H9 (cell line): ENCODE measurements at regions not wholly inside any gene's neighbourhood (a gene's known extent, or its start where the extent isn't known, plus 50 kb on each side); places are given as distances from the start of the nearest gene placed in this dataset.

ENCODE experiments used
- DNase-seq: peaks from one replicate; pipeline ENCODE4 v3.0.0-alpha.2; 2017
- H2AFZ ChIP-seq: one replicate; pipeline ENCODE4 v1.6.1; 2013; ENCODE audit warnings: mild to moderate bottlenecking, low read length, control low read depth, moderate library complexity
- H2AK5ac ChIP-seq: 2 replicates; pipeline ENCODE4 v1.6.1; 2013; ENCODE audit warnings: low read length, control low read depth, mixed read lengths; ENCODE audit not compliant: insufficient read length
- H2BK120ac ChIP-seq: one replicate; pipeline ENCODE4 v1.6.1; 2013; ENCODE audit warnings: low read depth, mild to moderate bottlenecking, low read length, control low read depth, inconsistent platforms; ENCODE audit not compliant: poor library complexity, severe bottlenecking
- H2BK12ac ChIP-seq: 2 replicates; pipeline ENCODE4 v1.6.1; 2013; ENCODE audit warnings: low read length, control low read depth, mixed read lengths, low read depth; ENCODE audit not compliant: insufficient read length
- H2BK15ac ChIP-seq: 2 replicates; pipeline ENCODE4 v1.6.1; 2013; ENCODE audit warnings: low read depth, low read length, control low read depth
- H2BK20ac ChIP-seq: one replicate; pipeline ENCODE4 v1.6.1; 2013; ENCODE audit warnings: low read depth, mild to moderate bottlenecking, low read length, control low read depth, inconsistent platforms; ENCODE audit not compliant: poor library complexity, severe bottlenecking
- H2BK5ac ChIP-seq: 2 replicates; pipeline ENCODE4 v1.6.1; 2013; ENCODE audit warnings: low read length, control low read depth, mixed read lengths; ENCODE audit not compliant: insufficient read length
- H3K14ac ChIP-seq: 2 replicates; pipeline ENCODE4 v1.6.1; 2013; ENCODE audit warnings: low read length, control low read depth; ENCODE audit not compliant: insufficient read depth
- H3K18ac ChIP-seq: 2 replicates; pipeline ENCODE4 v1.6.1; 2013; ENCODE audit warnings: low read depth, mild to moderate bottlenecking, mixed read lengths, low read length, control low read depth; ENCODE audit not compliant: insufficient read length
- H3K23ac ChIP-seq: 2 replicates; pipeline ENCODE4 v1.6.1; 2013; ENCODE audit warnings: low read length, control low read depth, mixed read lengths, low read depth; ENCODE audit not compliant: insufficient read length
- H3K23me2 ChIP-seq: 2 replicates; pipeline ENCODE4 v1.6.1; 2013; ENCODE audit warnings: low read depth, mild to moderate bottlenecking, mixed read lengths, low read length, control low read depth; ENCODE audit not compliant: insufficient read length, poor library complexity, severe bottlenecking
- H3K27ac ChIP-seq: 2 replicates; pipeline ENCODE4 v1.5.1; 2013; ENCODE audit warnings: low read length, control low read depth, mixed read lengths, low read depth; ENCODE audit not compliant: insufficient read length
- H3K27me3 ChIP-seq: 2 replicates; pipeline ENCODE4 v1.6.1; 2013; ENCODE audit warnings: low read length, control low read depth, inconsistent platforms; ENCODE audit not compliant: insufficient read depth
- H3K4ac ChIP-seq: 2 replicates; pipeline ENCODE4 v1.6.1; 2013; ENCODE audit warnings: low read depth, mild to moderate bottlenecking, control low read depth, inconsistent platforms, low read length, moderate library complexity
- H3K4me1 ChIP-seq: 2 replicates; pipeline ENCODE4 v1.6.1; 2013; ENCODE audit warnings: low read length, control low read depth, inconsistent platforms; ENCODE audit not compliant: insufficient read depth
- H3K4me2 ChIP-seq: 2 replicates; pipeline ENCODE4 v1.6.1; 2013; ENCODE audit warnings: low read length, control low read depth, mixed read lengths; ENCODE audit not compliant: insufficient read length, insufficient read depth
- H3K56ac ChIP-seq: 2 replicates; pipeline ENCODE4 v1.6.1; 2013; ENCODE audit warnings: low read depth, mild to moderate bottlenecking, mixed read lengths, low read length, control low read depth; ENCODE audit not compliant: insufficient read length
- H3K79me1 ChIP-seq: 2 replicates; pipeline ENCODE4 v1.6.1; 2013; ENCODE audit warnings: low read depth, mild to moderate bottlenecking, moderate library complexity, low read length, control low read depth, inconsistent platforms; ENCODE audit not compliant: insufficient read depth, poor library complexity, severe bottlenecking
- H3K79me2 ChIP-seq: 2 replicates; pipeline ENCODE4 v1.6.1; 2013; ENCODE audit warnings: low read length, control low read depth, inconsistent platforms; ENCODE audit not compliant: insufficient read depth
- H3K9ac ChIP-seq: 2 replicates; pipeline ENCODE4 v1.6.1; 2013; ENCODE audit warnings: low read length, control low read depth, mixed read lengths; ENCODE audit not compliant: insufficient read length; ENCODE audit errors: extremely low read depth
- H3K9me3 ChIP-seq: one replicate; pipeline ENCODE4 v1.6.1; 2013; ENCODE audit warnings: low read depth, low read length, inconsistent platforms; ENCODE audit not compliant: control insufficient read depth
- H3T11ph ChIP-seq: one replicate; pipeline ENCODE4 v1.6.1; 2013; ENCODE audit warnings: mild to moderate bottlenecking, low read length, control low read depth, inconsistent platforms
- H4K20me1 ChIP-seq: one replicate; pipeline ENCODE4 v1.6.1; 2013; ENCODE audit not compliant: control insufficient read depth, insufficient read length, insufficient read depth
- H4K5ac ChIP-seq: 2 replicates; pipeline ENCODE4 v1.6.1; 2013; ENCODE audit warnings: low read depth, mild to moderate bottlenecking, mixed read lengths, low read length, control low read depth; ENCODE audit not compliant: insufficient read length
- H4K8ac ChIP-seq: replicated peaks from 2 replicates; pipeline ENCODE4 v1.6.1; 2013; ENCODE audit warnings: low read length, control low read depth, mixed read lengths, low read depth; ENCODE audit not compliant: insufficient read length
- H4K91ac ChIP-seq: 2 replicates; pipeline ENCODE4 v1.6.1; 2013; ENCODE audit warnings: low read depth, mild to moderate bottlenecking, moderate library complexity, mixed read lengths, low read length, control low read depth; ENCODE audit not compliant: insufficient read length
- H3K27ac Mint-ChIP-seq, 3 experiments: 2 replicates in 2 of 3; 3 replicates in 1 of 3; pipeline ENCODE4 v1.8.0; 2020 to 2021; ENCODE audit warnings: mixed read lengths in 3 of 3, mild to moderate bottlenecking in 1 of 3, moderate library complexity in 1 of 3
- H3K27me3 Mint-ChIP-seq: 2 replicates; pipeline ENCODE4 v1.8.0; 2021; ENCODE audit warnings: low read depth, mild to moderate bottlenecking, moderate library complexity, mixed read lengths
- H3K36me3 Mint-ChIP-seq, 3 experiments: 2 replicates in 2 of 3; 3 replicates in 1 of 3; pipeline ENCODE4 v1.8.0; 2020 to 2021; ENCODE audit warnings: low read depth in 3 of 3, mixed read lengths in 3 of 3; ENCODE audit not compliant: insufficient read depth in 1 of 3
- H3K4me1 Mint-ChIP-seq, 2 experiments: 2 replicates each; pipeline ENCODE4 v1.8.0; 2020; ENCODE audit warnings: mixed read lengths in 2 of 2
- H3K4me3 Mint-ChIP-seq, 2 experiments: 2 replicates in 1 of 2; 3 replicates in 1 of 2; pipeline ENCODE4 v1.8.0; 2020 to 2021; ENCODE audit warnings: mild to moderate bottlenecking in 2 of 2, mixed read lengths in 2 of 2, moderate library complexity in 1 of 2
- H3K9me3 Mint-ChIP-seq, 2 experiments: 2 replicates in 1 of 2; 3 replicates in 1 of 2; pipeline ENCODE4 v1.8.0; 2020; ENCODE audit warnings: mild to moderate bottlenecking in 2 of 2, mixed read lengths in 2 of 2, moderate library complexity in 1 of 2
- WGBS: extraction: QIAGEN DNeasy Blood & Tissue Kit; methylation state at CpG from one replicate; pipeline ENCODE4 v1.1.7; 2013; ENCODE audit warnings: missing lambda C conversion rate, low lambda C conversion rate, mixed read lengths; ENCODE audit not compliant: insufficient read length; ENCODE audit errors: extremely low coverage; 5-methylcytosine and 5-hydroxymethylcytosine counted together
- TF ChIP-seq, protein P1 (sequence below): fragments of 200-600 bp; sonication (generic); conservative IDR thresholded peaks from 3 replicates; pipeline ENCODE4 v1.8.0; 2021; ENCODE audit warnings: antibody characterized with exemption, mild to moderate bottlenecking

GRCh38 chr2:228507870-228508269, 326.4 kb upstream of the SPHKAP start:
- Histone ChIP-seq H4K91ac (no peak overlapping the region), H3K27ac (peak overlapping the region; percentile 54), H3K79me1 (no peaks in the 10 kb centered on the region), H2AFZ (no peak overlapping the region), H3K9me3 (no peaks in the 10 kb centered on the region), H2BK12ac (no peak overlapping the region), H4K20me1 (no peaks in the 10 kb centered on the region), H2BK15ac (no peak overlapping the region), H3K23ac (no peak overlapping the region), H3K4ac (no peak overlapping the region), H3K14ac (no peak overlapping the region), H2AK5ac (no peak overlapping the region), H3K4me1 (peaks cover 16% of the 10 kb centered on the region; the same call in 1 of the 2 replicates), H4K8ac (no peak overlapping the region), H3K18ac (no peak overlapping the region), H3K9ac (no peak overlapping the region), H2BK20ac (no peak overlapping the region), H3K27me3 (no peaks in the 10 kb centered on the region), H3K56ac (no peak overlapping the region), H3K4me2 (peak overlapping the region; percentile 4), H3K23me2 (no peaks in the 10 kb centered on the region), H2BK5ac (no peak overlapping the region), H3K79me2 (no peaks in the 10 kb centered on the region), H3T11ph (no peak overlapping the region), H4K5ac (no peak overlapping the region), H2BK120ac (no peak overlapping the region)
- TF ChIP-seq, protein P1, sequence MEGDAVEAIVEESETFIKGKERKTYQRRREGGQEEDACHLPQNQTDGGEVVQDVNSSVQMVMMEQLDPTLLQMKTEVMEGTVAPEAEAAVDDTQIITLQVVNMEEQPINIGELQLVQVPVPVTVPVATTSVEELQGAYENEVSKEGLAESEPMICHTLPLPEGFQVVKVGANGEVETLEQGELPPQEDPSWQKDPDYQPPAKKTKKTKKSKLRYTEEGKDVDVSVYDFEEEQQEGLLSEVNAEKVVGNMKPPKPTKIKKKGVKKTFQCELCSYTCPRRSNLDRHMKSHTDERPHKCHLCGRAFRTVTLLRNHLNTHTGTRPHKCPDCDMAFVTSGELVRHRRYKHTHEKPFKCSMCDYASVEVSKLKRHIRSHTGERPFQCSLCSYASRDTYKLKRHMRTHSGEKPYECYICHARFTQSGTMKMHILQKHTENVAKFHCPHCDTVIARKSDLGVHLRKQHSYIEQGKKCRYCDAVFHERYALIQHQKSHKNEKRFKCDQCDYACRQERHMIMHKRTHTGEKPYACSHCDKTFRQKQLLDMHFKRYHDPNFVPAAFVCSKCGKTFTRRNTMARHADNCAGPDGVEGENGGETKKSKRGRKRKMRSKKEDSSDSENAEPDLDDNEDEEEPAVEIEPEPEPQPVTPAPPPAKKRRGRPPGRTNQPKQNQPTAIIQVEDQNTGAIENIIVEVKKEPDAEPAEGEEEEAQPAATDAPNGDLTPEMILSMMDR, result no peak
- H3K9me3 Mint-ChIP-seq, result peaks cover 0 to 4% of the 10 kb centered on the region in 2 experiments; a peak in 1 of 5 replicates
- peak; percentile 75 for DNase-seq
- H3K4me3 Mint-ChIP-seq, result peak overlapping the region in 1 of 2 experiments; percentile 11; a peak in 1 of 5 replicates
- H3K36me3 Mint-ChIP-seq, result peaks cover 3 to 9% (median 7%) of the 10 kb centered on the region in 3 experiments; a peak in 3 of 7 replicates
- no peaks in the 10 kb centered on the region for H3K27me3 Mint-ChIP-seq
- WGBS, result no CpG with 5 or more reads among the region's 3 CpGs
- H3K27ac Mint-ChIP-seq, result peak overlapping the region; percentile 65 to 99 (median 98)
- peaks cover 46 to 53% of the 10 kb centered on the region in 2 experiments for H3K4me1 Mint-ChIP-seq
